ENCODE measurements at regions not wholly inside any gene's neighbourhood (a gene's known extent, or its start where the extent isn't known, plus 50 kb on each side); places are given as distances from the start of the nearest gene placed in this dataset.

GRCh38 chr10:118516716-118517115 is 78.7 kb downstream of the PRLHR start:
- Histone ChIP-seq H4K20me1 (ENCODE audit: insufficient read depth, low read length) (no peaks in the 10 kb centered on the region), H2AFZ (ENCODE audit: low read length) (no peak overlapping the region), H3K9ac (ENCODE audit: low read length) (no peak overlapping the region), H3K27me3 (ENCODE audit: insufficient read depth, low read length) (no peaks in the 10 kb centered on the region), H3K36me3 (ENCODE audit: insufficient read depth, low read length) (no peaks in the 10 kb centered on the region), H3K9me3 (ENCODE audit: low read length) (no peaks in the 10 kb centered on the region), H3K4me3 (ENCODE audit: low read depth, low read length, poor library complexity, severe bottlenecking) (no peak overlapping the region), H3K27ac (ENCODE audit: low read depth, low read length, poor library complexity, severe bottlenecking) (no peak overlapping the region), H3K9me2 (ENCODE audit: low read depth, low read length) (no peaks in the 10 kb centered on the region), H3K4me2 (ENCODE audit: low read length) (no peak overlapping the region), H3F3A (ENCODE audit: insufficient read depth, low read length) (no peaks in the 10 kb centered on the region), H3K79me2 (ENCODE audit: insufficient read depth, low read length) (no peaks in the 10 kb centered on the region), H3K4me1 (ENCODE audit: insufficient read depth, low read length, severe bottlenecking) (no peaks in the 10 kb centered on the region)
- no peak for TF ChIP-seq EZH2 (IDR thresholded peaks at IDR 0.05; ENCODE audit: borderline replicate concordance, low read length)
- TF ChIP-seq CTCF (IDR thresholded peaks at IDR 0.05; ENCODE audit: low read length), result no peak

GRCh38 chr10:118513174-118513573 is 82.3 kb downstream of the PRLHR start:
- Histone ChIP-seq H3K27ac (ENCODE audit: low read depth, low read length, poor library complexity, severe bottlenecking) (no peak overlapping the region), H3K4me1 (ENCODE audit: insufficient read depth, low read length, severe bottlenecking) (no peaks in the 10 kb centered on the region), H3K9me3 (ENCODE audit: low read length) (no peaks in the 10 kb centered on the region), H3K27me3 (ENCODE audit: insufficient read depth, low read length) (no peaks in the 10 kb centered on the region), H3K9ac (ENCODE audit: low read length) (no peak overlapping the region), H4K20me1 (ENCODE audit: insufficient read depth, low read length) (no peaks in the 10 kb centered on the region), H3K79me2 (ENCODE audit: insufficient read depth, low read length) (no peaks in the 10 kb centered on the region), H3K9me2 (ENCODE audit: low read depth, low read length) (no peaks in the 10 kb centered on the region), H2AFZ (ENCODE audit: low read length) (no peak overlapping the region), H3K4me2 (ENCODE audit: low read length) (no peak overlapping the region), H3F3A (ENCODE audit: insufficient read depth, low read length) (no peaks in the 10 kb centered on the region), H3K4me3 (ENCODE audit: low read depth, low read length, poor library complexity, severe bottlenecking) (no peak overlapping the region), H3K36me3 (ENCODE audit: insufficient read depth, low read length) (no peaks in the 10 kb centered on the region)
- no peak for TF ChIP-seq CTCF (IDR thresholded peaks at IDR 0.05; ENCODE audit: low read length)
- TF ChIP-seq EZH2 (IDR thresholded peaks at IDR 0.05; ENCODE audit: borderline replicate concordance, low read length), result no peak

- no peaks in the 10 kb centered on the region for H3K36me3 ChIP-seq (ENCODE audit: insufficient read depth, low read length)
- H3K9me2 ChIP-seq (ENCODE audit: low read depth, low read length), result no peaks in the 10 kb centered on the region
- H3K9me3 ChIP-seq (ENCODE audit: low read length), result no peaks in the 10 kb centered on the region
- H3K27me3 ChIP-seq (ENCODE audit: insufficient read depth, low read length), result no peaks in the 10 kb centered on the region
- no peak for TF ChIP-seq EZH2 (IDR thresholded peaks at IDR 0.05; ENCODE audit: borderline replicate concordance, low read length)
- no peak for TF ChIP-seq CTCF (IDR thresholded peaks at IDR 0.05; ENCODE audit: low read length)
- H3F3A ChIP-seq (ENCODE audit: insufficient read depth, low read length), result no peaks in the 10 kb centered on the region
- no peaks in the 10 kb centered on the region for H3K79me2 ChIP-seq (ENCODE audit: insufficient read depth, low read length)
- no peak overlapping the region for H3K27ac ChIP-seq (ENCODE audit: low read depth, low read length, poor library complexity, severe bottlenecking)
- no peak overlapping the region for H3K4me3 ChIP-seq (ENCODE audit: low read depth, low read length, poor library complexity, severe bottlenecking)
- no peak overlapping the region for H3K4me2 ChIP-seq (ENCODE audit: low read length)
- H3K9ac ChIP-seq (ENCODE audit: low read length), result no peak overlapping the region
- H3K4me1 ChIP-seq (ENCODE audit: insufficient read depth, low read length, severe bottlenecking), result no peaks in the 10 kb centered on the region
- H4K20me1 ChIP-seq (ENCODE audit: insufficient read depth, low read length), result no peaks in the 10 kb centered on the region
- no peak overlapping the region for H2AFZ ChIP-seq (ENCODE audit: low read length)
These were observed 83.7 kb downstream of the PRLHR start for GRCh38 chr10:118511711-118512110.
